ENCODE measurements at regions not wholly inside any gene's neighbourhood (a gene's known extent, or its start where the extent isn't known, plus 50 kb on each side); places are given as distances from the start of the nearest gene placed in this dataset.

DNA sequence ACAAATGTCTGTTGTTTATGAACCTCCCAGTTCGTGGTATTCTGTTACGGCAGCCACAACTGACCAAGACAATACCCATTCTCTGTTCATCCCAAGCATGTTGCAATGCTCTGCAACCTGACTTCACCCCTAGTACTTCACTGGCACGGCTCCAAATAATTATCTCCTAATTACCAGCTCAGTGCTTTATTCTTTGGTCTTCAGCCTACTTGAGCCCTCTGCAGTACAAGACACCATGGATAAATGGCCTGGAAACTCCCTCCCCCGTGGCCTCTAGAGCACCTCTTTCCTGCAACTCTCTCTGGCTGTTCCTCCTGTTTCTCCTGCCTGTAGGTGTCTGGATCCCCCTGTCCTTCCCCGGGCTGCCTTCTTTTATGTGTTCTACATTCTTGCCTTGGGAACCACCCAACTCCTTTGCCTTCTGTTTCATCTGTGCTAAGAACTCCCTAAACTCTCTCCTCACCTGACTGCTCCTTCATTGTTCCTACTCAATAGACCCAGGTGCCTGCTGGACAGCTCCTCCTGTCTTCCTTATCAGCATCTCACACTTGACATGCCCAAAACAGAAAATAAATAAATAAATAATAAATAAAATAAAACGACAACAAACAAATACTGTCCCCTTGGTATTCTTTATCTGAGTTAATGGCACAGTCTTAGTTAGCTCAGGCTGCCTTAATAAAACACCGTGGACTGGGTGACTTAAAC is 200.4 kb upstream of the IPO5 start:
- TF ChIP-seq REST (IDR thresholded peaks at IDR 0.05; ENCODE audit: insufficient read depth in 1 of 2, low read depth in 2 of 2, low read length in 2 of 2) (peak in 1 of 2 experiments; percentile 69; a peak in 2 of 4 replicates), SIN3A (IDR thresholded peaks at IDR 0.05; ENCODE audit: borderline replicate concordance, insufficient read depth, low read length) (no peak), FOXP2 (optimal IDR thresholded peaks at IDR 0.05; ENCODE audit: borderline replicate concordance, extremely low read depth, extremely low read length, insufficient read depth) (no peak), POLR2AphosphoS5 (IDR thresholded peaks at IDR 0.05; ENCODE audit: low read depth, low read length) (no peak), TAF1 (IDR thresholded peaks at IDR 0.05; ENCODE audit: borderline replicate concordance, insufficient read depth, low read length) (no peak)

Data from PFSK-1 (cell line).